Liver (tissue), 8 donors: ENCODE measurements at regions not wholly inside any gene's neighbourhood (a gene's known extent, or its start where the extent isn't known, plus 50 kb on each side); places are given as distances from the start of the nearest gene placed in this dataset.

ENCODE experiments used
- DNase-seq: peaks from one replicate; pipeline ENCODE4 v3.0.0-alpha.2; 2017; ENCODE audit warnings: low spot score
- H3K27ac ChIP-seq, 2 donors: one replicate each; pipeline ENCODE4 v1.7.0; 2013; ENCODE audit warnings: inconsistent platforms in 2 of 2, low read length in 2 of 2, control low read depth in 1 of 2, low read depth in 1 of 2, mild to moderate bottlenecking in 1 of 2
- H3K27me3 ChIP-seq, 4 donors: one replicate each; pipeline versions ENCODE4 v1.6.1 to v1.7.0; 2013; ENCODE audit warnings: low read length in 3 of 4, inconsistent platforms in 1 of 4, mild to moderate bottlenecking in 1 of 4, moderate library complexity in 1 of 4; ENCODE audit not compliant: control insufficient read depth in 4 of 4, insufficient read depth in 4 of 4
- H3K36me3 ChIP-seq, 4 donors: one replicate each; pipeline versions ENCODE4 v1.6.1 to v1.7.0; 2013; ENCODE audit warnings: low read length in 3 of 4, mild to moderate bottlenecking in 3 of 4, low read depth in 1 of 4, moderate library complexity in 1 of 4; ENCODE audit not compliant: control insufficient read depth in 4 of 4, insufficient read depth in 3 of 4
- H3K4me1 ChIP-seq, 4 donors: one replicate each; pipeline versions ENCODE4 v1.6.1 to v1.7.0; 2013; ENCODE audit warnings: low read length in 3 of 4, mild to moderate bottlenecking in 3 of 4, moderate library complexity in 1 of 4; ENCODE audit not compliant: control insufficient read depth in 4 of 4, insufficient read depth in 4 of 4
- H3K4me3 ChIP-seq, 3 donors: one replicate each; pipeline versions ENCODE4 v1.6.1 to v1.7.0; 2013; ENCODE audit warnings: low read length in 3 of 3, control low read depth in 1 of 3, low read depth in 1 of 3, mild to moderate bottlenecking in 1 of 3
- H3K9ac ChIP-seq, 2 donors: one replicate each; pipeline ENCODE4 v1.7.0; 2013; ENCODE audit warnings: low read length in 2 of 2, mild to moderate bottlenecking in 2 of 2, moderate library complexity in 2 of 2, control low read depth in 1 of 2, low read depth in 1 of 2
- H3K9me3 ChIP-seq, 4 donors: one replicate each; pipeline versions ENCODE4 v1.6.1 to v1.7.0; 2013; ENCODE audit warnings: low read length in 3 of 4; ENCODE audit not compliant: control insufficient read depth in 4 of 4
- ATF3 ChIP-seq: IDR thresholded peaks from 2 replicates; pipeline ENCODE4 v1.6.1; 2016; ENCODE audit warnings: antibody characterized with exemption
- CTCF ChIP-seq: fragments of 150-350 bp; IDR thresholded peaks from 2 replicates; pipeline ENCODE4 v1.5.1; 2017; ENCODE audit warnings: improper control_type of control experiment, low read depth, low read length; ENCODE audit not compliant: missing input control
- EGR1 ChIP-seq, 2 donors: IDR thresholded peaks; 2 replicates each; pipeline ENCODE4 v1.6.1; 2016 to 2018; ENCODE audit warnings: antibody characterized with exemption in 2 of 2, low read depth in 2 of 2
- FOXA1 ChIP-seq: IDR thresholded peaks from 2 replicates; pipeline ENCODE4 v1.6.1; 2016; ENCODE audit warnings: antibody characterized with exemption
- FOXA2 ChIP-seq: IDR thresholded peaks from 2 replicates; pipeline ENCODE4 v1.6.1; 2016; ENCODE audit warnings: antibody characterized with exemption
- GABPA ChIP-seq, 2 donors: IDR thresholded peaks in 1 of 2; conservative IDR thresholded peaks in 1 of 2; 2 replicates each; pipeline ENCODE4 v1.6.1; 2016; ENCODE audit warnings: antibody characterized with exemption in 2 of 2, mild to moderate bottlenecking in 1 of 2, moderate library complexity in 1 of 2
- HNF4A ChIP-seq, 2 donors: conservative IDR thresholded peaks; 2 replicates each; pipeline ENCODE4 v1.6.1; 2016; ENCODE audit warnings: antibody characterized with exemption in 2 of 2, mild to moderate bottlenecking in 2 of 2
- HNF4G ChIP-seq: IDR thresholded peaks from 2 replicates; pipeline ENCODE4 v1.6.1; 2016; ENCODE audit warnings: antibody characterized with exemption
- MAX ChIP-seq: IDR thresholded peaks from 2 replicates; pipeline ENCODE4 v1.6.1; 2016; ENCODE audit warnings: antibody characterized with exemption
- NR2F2 ChIP-seq: IDR thresholded peaks from 2 replicates; pipeline ENCODE4 v1.6.1; 2016; ENCODE audit warnings: antibody characterized with exemption
- RAD21 ChIP-seq, 2 donors: IDR thresholded peaks; 2 replicates each; pipeline ENCODE4 v1.6.1; 2016; ENCODE audit warnings: antibody characterized with exemption in 2 of 2, mild to moderate bottlenecking in 2 of 2
- REST ChIP-seq: IDR thresholded peaks from 2 replicates; pipeline ENCODE4 v1.6.1; 2016; ENCODE audit warnings: antibody characterized with exemption, mild to moderate bottlenecking
- RXRA ChIP-seq, 2 donors: IDR thresholded peaks; 2 replicates each; pipeline ENCODE4 v1.6.1; 2017 to 2018; ENCODE audit warnings: antibody characterized with exemption in 2 of 2, mild to moderate bottlenecking in 1 of 2
- SP1 ChIP-seq: IDR thresholded peaks from 2 replicates; pipeline ENCODE4 v1.6.1; 2018; ENCODE audit warnings: antibody characterized with exemption, mild to moderate bottlenecking
- TAF1 ChIP-seq: conservative IDR thresholded peaks from 2 replicates; pipeline ENCODE4 v1.6.1; 2016; ENCODE audit warnings: antibody characterized with exemption, mild to moderate bottlenecking
- YY1 ChIP-seq: IDR thresholded peaks from 2 replicates; pipeline ENCODE4 v1.6.1; 2016; ENCODE audit warnings: antibody characterized with exemption, mild to moderate bottlenecking
- WGBS: extraction: QIAGEN DNeasy Blood & Tissue Kit; methylation state at CpG from one replicate; pipeline ENCODE4 v1.1.7; 2013; 5-methylcytosine and 5-hydroxymethylcytosine counted together
- donor health status: healthy.
- donor health status: healthy.
- donor health status: healthy.
- donor health status: healthy.
- donor health status: healthy.

- TF ChIP-seq REST (no peak), FOXA2 (no peak), GABPA (IDR thresholded peaks at IDR 0.05 in 1 of 2, conservative IDR thresholded peaks at IDR 0.05 in 1 of 2) (no peak), FOXA1 (no peak)
Measured at GRCh38 chr6:114659513-114659912, 316.7 kb upstream of the HS3ST5 start (continued).

- Histone ChIP-seq H3K27me3 (peaks cover 0 to 2% (median 0%) of the 10 kb centered on the region in 4 donors), H3K9ac (no peak overlapping the region), H3K9me3 (no peaks in the 10 kb centered on the region), H3K36me3 (no peaks in the 10 kb centered on the region), H3K27ac (no peak overlapping the region), H3K4me1 (no peaks in the 10 kb centered on the region), H3K4me3 (no peak overlapping the region)
- DNase-seq, result no peak
- WGBS, result 29% methylated on average over 2 of the region's 2 CpGs
- TF ChIP-seq REST (no peak), CTCF (no peak), NR2F2 (no peak), HNF4A (conservative IDR thresholded peaks at IDR 0.05) (no peak), MAX (no peak), GABPA (IDR thresholded peaks at IDR 0.05 in 1 of 2, conservative IDR thresholded peaks at IDR 0.05 in 1 of 2) (no peak), RXRA (IDR thresholded peaks at IDR 0.05) (no peak), RAD21 (IDR thresholded peaks at IDR 0.05) (no peak), FOXA2 (no peak), YY1 (no peak)
Measured at GRCh38 chr6:114651611-114652010, 308.8 kb upstream of the HS3ST5 start.

- Histone ChIP-seq H3K9me3 (no peaks in the 10 kb centered on the region), H3K27me3 (peaks cover 0 to 2% (median 0%) of the 10 kb centered on the region in 4 donors), H3K4me3 (no peak overlapping the region), H3K36me3 (no peaks in the 10 kb centered on the region), H3K27ac (no peak overlapping the region), H3K9ac (no peak overlapping the region), H3K4me1 (no peaks in the 10 kb centered on the region)
- 77% methylated on average over 2 of the region's 2 CpGs for WGBS
- no peak for TF ChIP-seq TAF1
- no peak for TF ChIP-seq HNF4G
- TF ChIP-seq GABPA (IDR thresholded peaks at IDR 0.05 in 1 of 2, conservative IDR thresholded peaks at IDR 0.05 in 1 of 2), result no peak
- TF ChIP-seq ATF3, result no peak
- TF ChIP-seq RAD21 (IDR thresholded peaks at IDR 0.05), result no peak
- no peak for TF ChIP-seq EGR1 (IDR thresholded peaks at IDR 0.05; ENCODE audit: low read depth in 2 of 2)
- no peak for TF ChIP-seq CTCF
- no peak for TF ChIP-seq RXRA (IDR thresholded peaks at IDR 0.05)
- no peak for TF ChIP-seq FOXA1
- TF ChIP-seq YY1, result no peak
- no peak for TF ChIP-seq NR2F2
- TF ChIP-seq SP1, result no peak
- DNase-seq, result no peak
Measured at GRCh38 chr6:114650891-114651290, 308.1 kb upstream of the HS3ST5 start.
